ENCODE measurements at regions not wholly inside any gene's neighbourhood (a gene's known extent, or its start where the extent isn't known, plus 50 kb on each side); places are given as distances from the start of the nearest gene placed in this dataset.

DNA sequence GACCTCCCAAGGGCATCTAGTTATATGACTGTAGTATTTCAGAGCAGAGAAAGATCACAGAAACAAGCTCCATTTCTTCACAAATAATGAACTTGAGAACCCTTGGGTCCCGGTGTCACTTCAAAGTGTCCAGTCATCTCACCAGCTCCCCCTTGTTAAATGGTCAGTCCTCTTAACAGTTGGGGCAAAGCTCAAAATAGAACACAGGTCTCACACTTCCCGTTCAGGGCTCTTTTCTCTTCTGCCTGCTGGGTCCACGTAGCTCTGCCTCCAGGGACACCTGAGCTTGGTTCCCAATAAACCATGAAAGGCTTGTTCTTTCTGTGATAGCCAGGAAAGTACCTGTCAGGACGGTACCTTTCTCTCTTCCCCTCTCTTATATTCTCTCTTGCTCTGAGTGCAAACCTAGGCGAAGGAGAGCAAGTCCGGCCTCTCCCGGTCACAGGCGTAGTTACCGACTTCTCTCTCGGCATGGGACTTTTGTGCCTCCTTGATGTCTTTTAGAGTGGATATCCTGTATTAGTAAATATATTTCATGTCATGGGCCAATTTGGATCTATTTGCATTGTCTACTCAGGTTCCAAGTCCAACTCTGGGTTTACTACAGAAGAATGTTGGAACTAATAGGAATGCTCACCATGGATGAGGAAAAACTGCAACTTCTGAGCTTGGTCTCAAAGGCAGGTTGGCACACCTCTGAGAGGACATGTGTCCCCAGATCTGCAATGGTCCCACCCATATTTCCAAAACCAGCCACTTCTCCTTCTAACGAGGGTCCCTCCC lies 118.8 kb upstream of the PARP11 start:
- no peak for DNase-seq (ENCODE audit: low spot score)

GRCh38 chr12:3990501-3991280 lies 117.5 kb upstream of the PARP11 start:
- DNase-seq (ENCODE audit: low spot score): no peak

- DNase-seq (ENCODE audit: low spot score): no peak
Measured at GRCh38 chr12:3989218-3989550, 116.0 kb upstream of the PARP11 start.

GRCh38 chr12:3988519-3989217 lies 115.5 kb upstream of the PARP11 start:
- no peak for DNase-seq (ENCODE audit: low spot score)

DNA sequence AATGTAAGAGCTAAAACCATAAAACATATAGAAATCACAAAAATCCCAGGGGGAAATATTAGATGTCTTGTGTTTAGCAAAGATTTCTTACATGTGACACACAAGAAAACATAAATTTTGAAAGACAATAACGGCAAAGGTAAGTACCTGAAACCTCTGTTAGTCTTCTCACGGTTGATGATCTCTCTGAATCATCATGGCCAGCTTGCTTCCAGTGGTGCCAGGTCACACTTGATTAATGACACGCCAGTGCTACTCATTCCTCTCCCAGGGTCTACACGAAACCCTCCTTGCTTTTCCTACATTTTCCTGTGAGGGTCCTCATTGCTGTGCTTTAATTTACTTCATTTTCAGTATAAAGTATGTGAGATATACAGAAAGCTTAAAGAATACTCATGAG lies 114.4 kb upstream of the PARP11 start:
- no peak for DNase-seq (ENCODE audit: low spot score)

DNA sequence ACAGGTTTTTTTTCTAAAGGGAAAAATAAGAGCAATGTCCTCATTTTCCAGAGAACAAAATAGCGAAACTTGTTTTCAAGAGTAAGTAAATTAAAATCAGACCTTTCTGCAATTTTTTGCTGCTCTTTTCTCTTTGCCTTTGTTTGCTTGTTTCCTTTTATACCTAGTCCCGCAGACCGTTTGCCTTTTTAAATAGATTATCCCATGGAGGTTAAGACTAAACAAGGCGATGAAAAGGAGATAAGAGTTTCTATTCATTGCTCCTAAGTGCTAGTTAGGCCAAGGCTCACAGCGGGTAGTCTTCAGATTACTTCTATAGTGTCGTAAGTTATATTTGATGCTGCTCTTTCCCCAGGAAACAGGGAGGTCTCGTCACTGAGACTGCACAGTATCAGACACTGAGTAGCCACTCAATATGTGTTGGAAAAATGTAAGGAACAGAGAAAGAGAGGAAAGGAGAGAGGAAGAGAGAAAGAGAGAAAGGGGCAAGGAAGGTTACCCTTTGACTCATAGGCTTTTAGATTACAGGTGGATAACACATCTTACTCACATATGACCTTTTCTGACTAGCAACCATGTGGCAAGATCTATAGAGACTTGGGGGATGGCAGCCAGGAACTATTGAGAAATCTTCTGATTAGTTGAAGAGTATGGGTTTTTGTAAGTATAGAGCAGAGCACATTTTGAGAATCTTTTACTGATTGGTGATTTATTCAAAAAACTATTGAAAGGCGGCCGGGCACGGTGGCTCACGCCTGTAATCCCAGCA lies 107.5 kb upstream of the PARP11 start:
- no peak for DNase-seq (ENCODE audit: low spot score)

DNA sequence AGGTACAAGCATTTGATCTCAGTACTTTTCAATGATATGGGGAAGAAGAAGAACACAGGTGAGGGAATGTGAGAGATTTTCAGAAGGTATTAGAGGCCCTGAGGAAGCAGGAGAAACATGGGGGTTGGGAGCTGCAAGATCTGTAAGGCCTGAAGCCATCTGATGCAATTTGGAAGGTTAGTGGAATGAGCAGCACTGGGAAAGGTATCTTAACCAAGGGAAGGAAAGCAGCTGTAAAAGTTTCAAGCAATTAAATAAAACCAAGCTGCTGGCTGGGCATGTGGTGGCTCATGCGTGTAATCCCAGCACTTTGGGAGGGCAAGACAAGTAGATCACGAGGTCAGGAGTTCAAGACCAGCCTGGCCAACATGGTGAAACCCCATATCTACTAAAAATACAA lies 104.4 kb upstream of the PARP11 start:
- no peak for DNase-seq (ENCODE audit: low spot score)

- no peak for DNase-seq (ENCODE audit: low spot score)
Measured at GRCh38 chr12:3976351-3976938, 103.2 kb upstream of the PARP11 start.

GRCh38 chr12:3975652-3976051 lies 102.5 kb upstream of the PARP11 start:
- DNase-seq (ENCODE audit: low spot score): no peak

DNA sequence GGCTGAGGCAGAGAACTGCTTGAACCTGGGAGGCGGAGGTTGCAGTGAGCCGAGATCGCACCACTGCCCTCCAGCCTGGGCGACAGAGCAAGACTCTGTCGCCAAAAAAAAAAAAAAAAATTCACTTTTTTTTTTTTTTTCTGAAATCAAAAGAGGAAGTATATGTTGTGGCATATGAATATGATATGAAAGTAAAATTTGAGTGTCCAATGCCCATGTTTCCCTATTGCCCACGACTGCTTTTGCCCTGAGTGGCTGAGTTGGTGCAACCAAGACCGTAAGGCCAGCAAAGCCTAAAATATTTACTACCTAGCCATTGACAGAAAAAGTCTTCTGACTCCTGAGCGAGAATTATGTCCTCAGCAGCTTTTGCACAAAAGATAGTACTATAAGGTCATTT lies 101.7 kb upstream of the PARP11 start:
- no peak for DNase-seq (ENCODE audit: low spot score)

DNA sequence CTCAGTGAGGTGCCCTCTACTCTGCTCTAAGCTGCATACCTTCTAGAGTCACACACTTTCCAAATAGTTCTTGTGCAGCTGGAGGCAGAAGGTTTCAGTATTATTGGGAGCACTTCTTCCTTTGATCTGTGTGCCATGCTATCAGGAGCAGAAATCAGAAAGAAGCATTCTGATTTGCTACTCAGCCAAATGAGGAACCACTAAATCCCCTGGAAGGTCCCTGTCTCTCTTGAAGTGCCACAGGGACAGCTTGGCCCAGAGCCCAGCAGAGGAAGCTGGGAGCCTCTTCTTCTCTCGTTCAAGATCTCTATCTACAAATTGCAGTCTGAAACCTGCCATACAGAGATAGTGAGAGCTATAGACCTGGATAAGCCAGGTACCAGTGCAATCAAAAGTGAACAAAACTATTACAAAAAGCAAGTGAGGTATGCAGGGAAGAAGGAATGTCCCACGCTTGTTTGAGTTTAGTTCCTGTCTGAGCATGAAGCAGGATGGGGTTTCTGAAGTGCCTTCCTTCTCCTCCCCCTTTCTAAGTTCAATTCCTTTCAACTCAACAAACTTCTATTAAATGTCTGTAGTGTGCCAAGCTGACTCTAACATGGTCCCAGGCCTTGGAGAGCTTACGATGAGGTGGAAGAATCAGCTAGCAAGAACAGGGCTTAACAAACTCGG lies 100.9 kb upstream of the PARP11 start:
- no peak for DNase-seq (ENCODE audit: low spot score)

- no peak for DNase-seq (ENCODE audit: low spot score)
Measured at GRCh38 chr12:3973269-3973884, 100.2 kb upstream of the PARP11 start.

- no peak for DNase-seq (ENCODE audit: low spot score)
Measured at GRCh38 chr12:3972576-3972975, 99.4 kb upstream of the PARP11 start.

GRCh38 chr12:3968523-3968922 lies 95.3 kb upstream of the PARP11 start:
- DNase-seq (ENCODE audit: low spot score): no peak

DNA sequence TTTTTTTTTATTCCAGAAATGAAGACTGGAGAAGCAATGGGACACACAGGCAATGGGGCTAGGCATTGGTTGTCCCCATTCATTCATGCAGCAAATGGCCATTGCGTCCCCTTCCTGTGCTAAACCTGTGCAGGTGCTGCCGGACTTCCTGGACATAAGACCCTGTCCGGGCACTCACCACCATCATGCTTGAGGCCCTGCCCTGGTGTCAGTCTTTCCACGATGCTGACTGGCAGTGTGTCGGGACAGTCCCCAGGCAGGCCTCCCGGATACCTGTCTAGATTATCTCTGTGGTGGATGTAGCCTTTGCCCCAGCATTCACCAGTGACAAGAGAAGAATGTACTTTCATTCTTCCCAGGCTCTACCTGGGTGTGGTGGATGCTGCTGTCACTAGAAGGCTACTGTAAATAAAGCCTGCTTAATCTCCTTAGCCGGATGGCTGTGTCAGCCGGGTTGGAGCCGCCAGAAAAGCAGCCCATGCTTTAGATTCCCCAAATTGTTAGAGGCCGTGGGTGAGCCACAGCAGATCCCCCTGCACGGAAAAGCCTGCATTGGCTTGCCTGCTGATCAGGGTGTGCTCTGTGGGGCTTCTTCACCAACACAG lies 94.5 kb upstream of the PARP11 start:
- no peak for DNase-seq (ENCODE audit: low spot score)

DNA sequence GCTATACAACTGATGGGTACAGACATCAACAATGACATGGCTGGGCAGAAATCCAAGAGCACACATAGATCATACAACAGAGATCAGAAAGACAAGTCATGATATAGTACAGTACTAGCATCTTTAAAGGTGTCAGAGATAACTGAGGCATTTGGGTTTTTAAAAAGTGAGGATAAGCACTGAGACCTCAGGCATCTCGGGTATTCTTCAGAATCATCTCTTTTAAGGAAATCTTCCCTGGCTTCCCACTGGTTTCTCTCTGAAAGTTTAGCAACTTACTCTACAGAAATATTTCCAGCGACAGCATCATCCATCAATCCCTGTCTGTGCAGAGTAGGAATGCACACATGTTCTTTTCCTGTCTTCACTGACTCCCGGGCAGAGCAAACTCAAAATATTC lies 93.2 kb upstream of the PARP11 start:
- DNase-seq (ENCODE audit: low spot score): no peak

DNA sequence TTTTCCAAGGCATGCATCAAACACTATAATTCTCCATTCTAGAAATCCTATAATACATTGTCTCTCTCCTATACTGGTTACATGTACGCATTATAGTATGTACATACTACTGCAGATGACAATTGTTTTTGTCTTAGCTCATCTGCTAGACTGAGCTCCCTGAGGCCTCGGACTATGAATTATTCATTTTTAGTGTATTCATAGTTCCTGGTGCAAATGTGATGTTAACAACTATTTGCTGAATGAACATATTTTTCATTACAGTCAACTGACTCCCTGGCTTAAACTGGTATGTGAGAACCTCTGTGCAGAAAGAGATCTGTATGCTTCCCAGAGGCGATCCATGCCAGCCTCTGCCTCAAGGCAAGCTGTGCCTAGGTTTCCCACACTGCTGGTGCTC lies 91.8 kb upstream of the PARP11 start:
- DNase-seq (ENCODE audit: low spot score): no peak

- DNase-seq (ENCODE audit: low spot score): no peak
Measured at GRCh38 chr12:3964439-3964838, 91.2 kb upstream of the PARP11 start.

DNA sequence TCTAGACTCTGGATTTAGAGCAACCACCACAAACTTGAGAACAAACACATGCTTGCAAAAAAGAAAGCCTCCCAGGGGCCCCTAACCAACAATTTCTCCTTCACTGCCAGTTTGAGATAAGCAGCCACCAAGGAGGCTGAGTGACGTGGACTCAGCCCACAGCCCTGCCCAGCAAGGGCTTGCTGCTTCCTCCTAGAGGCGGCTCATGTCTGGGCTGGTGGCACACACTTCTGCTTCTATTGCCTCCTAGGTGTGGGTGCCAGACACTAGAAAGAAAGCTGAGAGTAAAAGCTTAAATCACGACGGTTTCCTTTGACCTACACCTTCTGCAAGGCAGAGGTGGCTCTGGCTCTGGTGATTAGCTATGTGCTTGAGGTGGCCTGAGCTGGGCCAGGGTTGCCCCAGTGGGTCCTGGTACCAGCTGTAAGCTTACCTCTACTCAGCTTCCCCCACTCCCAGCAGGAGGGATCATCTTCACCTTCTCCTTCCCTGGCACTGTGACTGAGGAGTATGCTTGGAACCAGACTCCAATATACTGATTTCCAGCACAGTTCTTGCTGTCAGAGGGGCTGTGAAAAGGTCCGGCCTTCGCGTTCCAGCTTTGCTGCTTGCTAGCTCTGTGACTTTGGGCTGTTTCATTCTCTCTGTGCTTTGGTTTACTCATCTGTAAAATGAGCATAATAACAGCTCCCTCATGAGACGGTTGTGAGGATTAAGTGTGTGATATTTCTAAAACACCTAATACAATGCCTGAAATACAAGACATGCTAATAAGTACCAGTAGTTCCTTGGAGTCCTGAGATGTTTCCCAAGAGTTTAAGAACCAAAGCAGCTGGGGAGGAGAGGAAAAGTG lies 89.7 kb upstream of the PARP11 start:
- no peak for DNase-seq (ENCODE audit: low spot score)

DNA sequence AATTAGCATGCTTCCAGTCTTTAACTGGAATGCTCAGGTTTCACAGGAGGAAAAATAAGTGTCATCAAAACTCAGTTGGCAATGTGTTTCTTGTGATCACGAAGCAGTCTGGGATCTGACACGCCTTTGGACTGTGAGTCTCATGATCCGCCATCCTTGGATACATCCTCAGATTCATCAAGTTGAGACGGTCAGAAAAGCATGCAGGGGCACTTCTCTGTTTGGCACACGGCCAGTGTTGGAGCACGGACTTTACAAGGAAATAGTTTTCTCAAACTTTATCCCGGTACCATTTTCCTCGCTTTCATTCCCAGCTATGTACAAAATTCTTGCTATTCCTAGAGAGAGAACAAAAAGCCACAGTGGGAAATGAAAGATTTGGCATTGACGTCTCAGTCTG lies 88.4 kb upstream of the PARP11 start:
- DNase-seq (ENCODE audit: low spot score): no peak
